Left hindlimb (tissue), 1 donor: ENCODE measurements at regions not wholly inside any gene's neighbourhood (a gene's known extent, or its start where the extent isn't known, plus 50 kb on each side); places are given as distances from the start of the nearest gene placed in this dataset.

ENCODE experiments used
- DNase-seq: peaks from one replicate; pipeline ENCODE4 v3.0.0-alpha.2; 2018

DNA sequence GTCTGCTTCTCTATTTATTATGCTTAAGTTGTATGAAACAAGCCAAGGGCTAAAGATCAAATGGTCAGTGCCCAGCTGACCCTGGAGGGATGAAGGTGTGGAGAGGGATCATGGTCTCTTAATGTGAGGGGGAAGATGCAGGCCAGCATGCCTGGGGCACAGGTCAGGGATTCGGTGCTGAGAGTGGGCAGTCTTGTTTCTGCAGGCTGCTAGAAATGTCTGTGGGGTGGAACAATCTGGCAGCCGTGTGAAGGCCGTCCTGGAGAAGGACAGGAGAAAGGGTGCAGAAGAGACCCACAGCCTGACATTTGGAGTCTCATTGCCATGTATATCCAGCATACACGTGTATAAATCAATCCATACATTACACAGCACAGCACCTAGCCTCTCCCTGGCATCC, 258.3 kb upstream of the MOCS1 start:
- no peak for DNase-seq

DNA sequence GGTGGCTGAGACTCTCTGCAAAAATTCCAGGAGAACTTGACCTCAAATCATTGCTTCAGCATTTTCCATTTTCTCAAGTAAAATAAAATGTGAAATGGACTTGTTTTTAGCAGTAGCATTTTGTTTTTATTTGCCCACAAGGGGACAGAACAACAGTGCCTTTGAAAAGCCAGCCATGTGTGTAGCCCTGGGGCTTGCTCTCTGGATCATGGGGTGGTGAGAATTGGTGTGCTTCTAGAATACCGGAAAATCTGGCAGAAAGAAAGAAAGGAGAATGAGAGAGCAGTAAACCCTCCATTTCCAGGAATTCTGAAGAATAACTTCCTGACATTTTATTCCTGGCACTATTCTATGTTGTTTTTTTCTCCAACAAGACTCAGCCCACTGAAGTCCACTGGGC, 254.7 kb upstream of the MOCS1 start:
- no peak for DNase-seq

DNA sequence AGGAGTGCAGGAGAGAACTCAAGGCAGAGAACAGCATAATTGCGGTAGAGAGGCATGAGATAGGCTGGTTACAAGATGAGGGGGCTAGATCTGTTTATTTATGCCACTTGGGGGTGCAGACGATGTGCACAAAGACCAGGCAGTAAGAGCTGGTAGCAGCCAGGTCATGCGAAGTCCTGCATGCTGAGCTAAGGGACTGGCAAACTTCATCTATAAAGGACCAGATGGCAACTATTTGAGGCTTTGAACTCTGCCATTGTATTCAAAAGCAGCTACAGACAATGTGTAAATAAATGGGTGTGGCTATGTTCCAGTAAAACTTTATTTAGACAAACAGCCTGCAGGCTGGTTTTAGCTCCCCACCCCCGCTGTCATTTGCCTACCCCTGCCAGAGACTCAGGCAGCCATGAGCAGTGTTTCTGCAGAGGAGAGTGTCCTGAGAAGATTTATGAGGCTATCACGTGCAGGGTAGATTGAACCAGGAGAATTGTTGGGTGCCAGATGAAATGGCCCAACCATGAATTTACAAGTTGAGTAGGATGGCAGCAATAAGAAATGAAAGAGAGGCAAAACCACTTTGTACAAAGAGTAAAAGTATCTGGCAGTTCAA, 253.4 kb upstream of the MOCS1 start:
- no peak for DNase-seq

DNA sequence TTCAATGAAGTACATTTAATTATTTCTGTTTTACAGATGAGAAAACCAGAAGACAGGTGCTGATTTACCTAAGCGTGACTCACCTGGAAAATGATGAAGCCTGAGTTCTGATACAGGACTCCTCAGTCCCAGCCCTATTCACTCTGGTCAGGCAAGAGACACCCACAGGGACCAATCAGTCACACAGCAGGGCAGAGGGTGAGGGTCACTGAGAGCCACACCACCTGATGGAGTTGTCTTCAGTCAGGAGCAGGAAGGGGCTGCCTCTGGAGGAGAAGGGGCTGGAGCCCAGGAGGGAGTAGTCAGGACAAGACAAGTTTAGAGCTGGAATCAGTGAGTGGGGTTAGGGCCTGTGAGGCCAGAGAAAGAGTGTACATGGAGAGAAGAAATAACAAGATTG, 251.2 kb upstream of the MOCS1 start:
- DNase-seq: no peak

GRCh38 chr6:40183902-40184301, 249.6 kb upstream of the MOCS1 start:
- no peak for DNase-seq

GRCh38 chr6:40181367-40181766, 247.1 kb upstream of the MOCS1 start:
- DNase-seq: no peak

DNA sequence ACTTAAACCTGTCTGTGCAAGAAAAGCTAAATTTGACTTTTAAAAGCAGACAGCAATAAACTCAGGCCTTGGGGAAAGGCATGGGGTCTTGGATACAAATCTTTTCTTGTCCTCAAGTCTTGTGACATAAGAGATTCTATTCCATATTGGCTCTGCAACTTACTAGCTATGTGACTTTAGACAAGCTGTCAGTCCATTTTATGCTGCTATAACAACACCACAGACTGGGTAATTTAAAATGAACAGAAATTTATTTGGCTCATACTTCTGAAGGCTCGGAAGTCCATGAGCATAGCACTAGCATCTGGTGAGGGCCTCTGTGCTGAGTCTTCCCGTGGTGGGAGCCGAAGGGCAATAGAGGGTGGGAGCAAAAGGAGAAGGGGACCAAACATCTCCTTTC, 246.0 kb upstream of the MOCS1 start:
- no peak for DNase-seq

- DNase-seq: no peak
Observed at GRCh38 chr6:40179496-40179895, 245.2 kb upstream of the MOCS1 start.

DNA sequence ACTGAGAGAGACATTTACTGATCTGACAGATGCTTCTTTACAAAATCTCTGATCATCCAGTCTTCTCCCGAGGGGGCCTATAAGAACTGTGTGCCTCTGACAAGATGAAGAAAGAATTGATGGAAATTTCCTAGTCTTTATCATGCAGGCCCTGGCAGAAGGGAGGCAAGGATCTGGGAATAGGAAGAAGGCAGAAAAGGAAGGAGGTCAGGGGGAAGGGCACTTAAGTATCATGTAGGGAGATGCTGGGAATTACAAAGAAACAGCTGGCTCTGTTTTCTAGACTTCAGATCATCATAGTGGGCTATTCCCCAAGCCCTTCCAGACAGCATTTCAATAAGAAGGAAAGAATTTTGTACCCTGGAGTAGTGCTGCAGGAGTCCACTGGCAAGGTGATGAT, 243.3 kb upstream of the MOCS1 start:
- DNase-seq: no peak

- DNase-seq: no peak
Observed at GRCh38 chr6:40176152-40176551, 241.9 kb upstream of the MOCS1 start.

GRCh38 chr6:40172272-40172671, 238.0 kb upstream of the MOCS1 start:
- no peak for DNase-seq

GRCh38 chr6:40171343-40171742, 237.1 kb upstream of the MOCS1 start:
- no peak for DNase-seq

DNA sequence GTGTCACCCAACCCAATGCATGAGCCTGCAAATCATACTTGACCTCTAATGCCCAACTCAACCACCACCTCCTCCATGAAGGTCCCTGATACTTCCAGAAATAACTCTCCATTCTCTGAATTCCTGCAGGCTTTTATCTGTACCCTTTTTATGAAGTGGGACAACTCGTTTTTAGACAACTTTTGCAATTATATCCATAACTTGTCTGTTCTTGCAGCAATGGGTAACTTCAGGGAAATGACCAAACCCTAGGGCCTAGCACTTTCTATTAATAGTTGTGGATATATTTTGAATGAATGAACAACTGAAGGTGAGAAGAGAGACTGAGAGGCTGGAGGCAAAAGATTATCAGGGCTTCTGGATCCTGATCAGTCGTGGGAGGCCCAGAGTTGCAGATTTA, 236.6 kb upstream of the MOCS1 start:
- DNase-seq: no peak

DNA sequence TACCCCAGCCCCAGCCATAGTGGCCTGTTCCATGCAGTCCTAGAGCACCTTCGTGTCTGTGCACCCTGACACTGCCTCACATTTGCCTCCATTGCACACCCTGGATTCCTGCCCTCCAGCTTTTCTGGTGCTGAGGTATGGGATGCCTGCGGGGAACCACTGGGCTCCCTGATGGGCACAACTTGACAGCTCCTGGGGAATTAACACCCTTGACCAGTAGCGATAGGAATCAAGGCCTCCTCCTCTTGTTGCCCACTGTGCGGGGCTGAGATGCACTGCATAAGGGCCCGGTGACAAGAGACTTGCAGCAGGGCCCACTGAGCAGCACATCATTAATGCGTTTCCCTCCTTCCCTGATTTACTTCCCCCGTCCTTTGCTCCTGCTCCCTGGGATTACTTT, 235.6 kb upstream of the MOCS1 start:
- DNase-seq: no peak

DNA sequence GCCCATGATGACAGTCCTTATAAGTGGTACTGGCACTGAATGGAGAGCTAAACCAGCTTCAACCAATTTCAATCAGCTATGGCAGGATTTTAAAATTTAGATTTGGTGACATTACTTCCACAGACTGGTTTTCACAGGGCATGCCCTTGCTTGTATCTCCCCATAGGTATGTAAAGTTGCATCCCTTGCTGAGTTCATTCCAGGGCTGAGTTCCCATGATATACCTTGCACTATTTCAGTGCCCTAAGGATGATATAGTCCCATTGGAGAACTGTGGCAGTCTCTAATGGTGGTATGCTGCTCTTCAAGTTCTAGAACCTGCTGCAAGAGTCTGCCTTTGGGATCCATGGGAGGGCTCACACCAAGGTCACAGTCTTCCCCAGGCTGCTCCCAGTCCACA, 232.7 kb upstream of the MOCS1 start:
- DNase-seq: no peak

- DNase-seq: no peak
Observed at GRCh38 chr6:40165036-40165709, 230.9 kb upstream of the MOCS1 start.

- peak; percentile 65 for DNase-seq
Observed at GRCh38 chr6:40164345-40164755, 230.1 kb upstream of the MOCS1 start.

- no peak for DNase-seq
Observed at GRCh38 chr6:40163924-40164323, 229.7 kb upstream of the MOCS1 start.

DNA sequence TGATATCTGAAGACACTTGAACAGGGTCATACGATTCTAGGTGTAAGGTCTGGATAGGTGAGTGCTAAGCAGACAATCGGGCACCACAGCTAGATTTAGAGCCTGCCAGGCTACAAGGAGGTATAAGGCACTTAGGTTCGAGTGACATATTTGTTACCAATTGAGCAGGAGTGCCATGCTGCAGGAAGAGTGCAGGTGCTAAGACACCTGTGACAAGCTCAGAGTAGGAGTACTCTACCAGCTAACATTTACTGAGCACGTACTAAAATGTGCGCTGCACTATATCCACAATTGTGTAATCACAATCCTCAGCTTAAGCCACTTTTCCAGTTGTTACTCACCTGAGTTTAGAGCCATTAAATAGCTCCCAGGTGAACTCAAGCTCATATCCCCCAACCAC, 227.8 kb upstream of the MOCS1 start:
- no peak for DNase-seq

DNA sequence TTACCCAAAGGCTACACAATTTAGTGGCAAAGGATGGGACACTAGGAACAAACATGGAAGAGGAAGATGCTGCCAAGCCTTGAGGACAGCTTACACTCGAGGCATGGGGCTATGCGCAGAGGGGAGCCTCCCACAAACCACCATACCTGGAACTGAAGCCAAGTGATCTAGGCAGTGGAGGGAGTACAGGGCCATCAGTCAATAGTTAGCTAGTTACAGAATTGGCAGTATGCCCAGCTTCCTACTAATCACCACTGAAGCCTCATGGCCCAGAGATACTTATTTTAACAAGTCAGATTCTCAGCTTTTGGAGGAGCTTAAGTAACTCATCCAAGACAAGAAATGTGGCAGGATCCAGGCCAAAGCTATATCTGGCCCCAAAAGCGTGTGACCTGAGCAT, 226.6 kb upstream of the MOCS1 start:
- no peak for DNase-seq

- no peak for DNase-seq
Observed at GRCh38 chr6:40159865-40160264, 225.6 kb upstream of the MOCS1 start.

- no peak for DNase-seq
Observed at GRCh38 chr6:40152701-40153436, 218.6 kb upstream of the MOCS1 start.

GRCh38 chr6:40152196-40152595, 217.9 kb upstream of the MOCS1 start:
- no peak for DNase-seq

DNA sequence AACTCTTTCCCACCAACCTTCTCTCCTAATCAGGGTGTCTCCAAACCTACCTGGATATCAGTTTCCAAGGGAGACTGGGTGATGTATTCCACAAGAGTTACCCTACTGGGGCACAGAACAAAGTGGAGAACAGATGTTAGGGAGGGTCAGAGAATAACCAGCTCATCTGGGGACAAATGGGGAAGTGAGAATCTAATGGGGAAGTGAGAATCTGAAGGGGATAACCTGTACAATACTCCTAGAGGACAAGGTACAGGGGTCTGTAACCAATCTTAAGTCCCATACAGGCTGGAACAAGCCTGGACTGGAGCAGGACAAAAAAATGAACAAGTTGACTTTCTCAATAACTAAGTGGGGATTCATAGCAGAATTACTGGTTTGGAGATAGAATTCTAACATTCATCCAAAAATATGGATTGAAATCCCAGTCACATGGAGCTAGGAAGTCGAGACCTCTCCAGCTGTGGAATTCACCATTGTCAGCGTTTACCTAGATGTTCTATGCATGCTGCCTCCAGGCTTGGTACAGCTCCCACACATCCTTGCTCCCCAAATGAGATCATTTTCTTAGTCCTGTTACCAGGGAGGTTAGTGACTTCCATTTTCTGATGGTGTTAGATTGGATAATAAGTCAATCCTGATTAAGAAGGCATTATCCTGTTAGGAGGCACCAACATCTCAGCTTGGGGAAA, 214.8 kb upstream of the MOCS1 start:
- no peak for DNase-seq
